ENCODE measurements at regions not wholly inside any gene's neighbourhood (a gene's known extent, or its start where the extent isn't known, plus 50 kb on each side); places are given as distances from the start of the nearest gene placed in this dataset.
"Not testable (repeated sequence)": the region's sequence is repeated elsewhere in the genome, so short reads cannot be mapped to it uniquely, and the experiment has no call there.

- H3K4me1 ChIP-seq (ENCODE audit: insufficient read depth) = no peaks in the 10 kb centered on the region
- H3K4me3 ChIP-seq = no peak overlapping the region
- no peak for DNase-seq
- H3K27ac ChIP-seq = no peak overlapping the region
- H3K36me3 ChIP-seq = no peaks in the 10 kb centered on the region
- H3K27me3 ChIP-seq = no peaks in the 10 kb centered on the region
- intact Hi-C loops (cut with DNase I) = no loop called here
- 82 to 89% (median 83%) methylated on average over 13 of the region's 13 CpGs for WGBS, 3 donors
- no peaks in the 10 kb centered on the region for H3K9me3 ChIP-seq
- no peak for TF ChIP-seq CTCF (IDR thresholded peaks at IDR 0.05)
- no peak for TF ChIP-seq EP300 (IDR thresholded peaks at IDR 0.05)
- TF ChIP-seq POLR2A (IDR thresholded peaks at IDR 0.05) = no peak
Observed at GRCh38 chr10:117805139-117805538, 241.6 kb downstream of the RAB11FIP2 start.

- Histone ChIP-seq H3K4me1 (ENCODE audit: insufficient read depth) (no peaks in the 10 kb centered on the region), H3K36me3 (no peaks in the 10 kb centered on the region), H3K4me3 (no peak overlapping the region), H3K9me3 (no peaks in the 10 kb centered on the region), H3K27ac (no peak overlapping the region), H3K27me3 (no peaks in the 10 kb centered on the region)
- 49 to 52% (median 51%) methylated on average over 4 of the region's 4 CpGs for WGBS, 3 donors
- intact Hi-C loops (cut with DNase I) = no loop called here
- TF ChIP-seq EP300 (IDR thresholded peaks at IDR 0.05) (no peak), CTCF (IDR thresholded peaks at IDR 0.05) (no peak), POLR2A (IDR thresholded peaks at IDR 0.05) (no peak)
- no peak for DNase-seq
Observed at GRCh38 chr10:117807441-117807840, 239.3 kb downstream of the RAB11FIP2 start.

- H3K9me3 ChIP-seq; intact Hi-C loops (cut with DNase I); H3K27me3 ChIP-seq; H3K4me3 ChIP-seq; DNase-seq; H3K27ac ChIP-seq; H3K36me3 ChIP-seq; H3K4me1 ChIP-seq (ENCODE audit: insufficient read depth): not testable (repeated sequence)
- WGBS, 3 donors = 70 to 76% (median 75%) methylated on average over 2 of the region's 2 CpGs
Observed at GRCh38 chr10:117815816-117816215, 230.9 kb downstream of the RAB11FIP2 start.

- Histone ChIP-seq H3K27ac (no peak overlapping the region), H3K36me3 (no peaks in the 10 kb centered on the region), H3K4me3 (no peak overlapping the region), H3K27me3 (no peaks in the 10 kb centered on the region), H3K4me1 (ENCODE audit: insufficient read depth) (no peaks in the 10 kb centered on the region), H3K9me3 (no peaks in the 10 kb centered on the region)
- TF ChIP-seq CTCF (IDR thresholded peaks at IDR 0.05) (no peak), EP300 (IDR thresholded peaks at IDR 0.05) (no peak), POLR2A (IDR thresholded peaks at IDR 0.05) (no peak)
- intact Hi-C loops (cut with DNase I) = no loop called here
- DNase-seq = no peak
- 87 to 98% (median 90%) methylated on average over 3 of the region's 3 CpGs for WGBS, 3 donors
Observed at GRCh38 chr10:117817116-117817515, 229.6 kb downstream of the RAB11FIP2 start.

- Histone ChIP-seq H3K27me3 (no peaks in the 10 kb centered on the region), H3K4me1 (ENCODE audit: insufficient read depth) (no peaks in the 10 kb centered on the region), H3K9me3 (no peaks in the 10 kb centered on the region), H3K27ac (no peak overlapping the region), H3K4me3 (no peak overlapping the region), H3K36me3 (no peaks in the 10 kb centered on the region)
- intact Hi-C loops (cut with DNase I) = no loop called here
- no peak for DNase-seq
- TF ChIP-seq EP300 (IDR thresholded peaks at IDR 0.05) = no peak
- no peak for TF ChIP-seq POLR2A (IDR thresholded peaks at IDR 0.05)
- no peak for TF ChIP-seq CTCF (IDR thresholded peaks at IDR 0.05)
- 47 to 78% (median 63%) methylated on average over 1 of the region's 1 CpG for WGBS, 3 donors
Observed at GRCh38 chr10:117818721-117819120, 228.0 kb downstream of the RAB11FIP2 start.
